AG04450 (cell line): ENCODE measurements at regions not wholly inside any gene's neighbourhood (a gene's known extent, or its start where the extent isn't known, plus 50 kb on each side); places are given as distances from the start of the nearest gene placed in this dataset.

ENCODE experiments used
- CTCF ChIA-PET: fragments of 300-600, 350-600 bp; formaldehyde crosslinking; extraction: SDS; loops from one replicate; lab custom pipeline; 2022; ENCODE audit warnings: antibody characterized with exemption, inconsistent platforms; lab: Charles Lee
- POLR2A ChIA-PET: fragments of 350-600 bp; formaldehyde crosslinking; extraction: SDS; loops from one replicate; lab custom pipeline; 2021; ENCODE audit warnings: antibody characterized with exemption, inconsistent platforms; lab: Yijun Ruan, JAX
- DNase-seq: peaks from one replicate; pipeline ENCODE4 v3.0.0-alpha.2; 2011; ENCODE audit warnings: low read depth, low spot score
- H3K27ac ChIP-seq: one replicate; pipeline ENCODE4 v1.5.1; 2012; ENCODE audit warnings: low read depth, low read length, control low read depth
- H3K27me3 ChIP-seq: one replicate; pipeline ENCODE4 v1.6.0; 2012; ENCODE audit warnings: low read length; ENCODE audit not compliant: control insufficient read depth, insufficient read depth
- H3K4me3 ChIP-seq: 2 replicates; pipeline ENCODE4 v1.5.1; 2011; ENCODE audit warnings: mild to moderate bottlenecking, low read depth, low read length, control low read depth
- H3K9me3 ChIP-seq: 2 replicates; pipeline ENCODE4 v1.5.1; 2012; ENCODE audit warnings: low read length; ENCODE audit not compliant: control insufficient read depth, insufficient read depth
- TF ChIP-seq, protein P1 (sequence below): IDR thresholded peaks from 2 replicates; pipeline ENCODE4 v1.5.1; 2011; ENCODE audit warnings: low read depth, low read length, control low read depth, inconsistent platforms

DNA sequence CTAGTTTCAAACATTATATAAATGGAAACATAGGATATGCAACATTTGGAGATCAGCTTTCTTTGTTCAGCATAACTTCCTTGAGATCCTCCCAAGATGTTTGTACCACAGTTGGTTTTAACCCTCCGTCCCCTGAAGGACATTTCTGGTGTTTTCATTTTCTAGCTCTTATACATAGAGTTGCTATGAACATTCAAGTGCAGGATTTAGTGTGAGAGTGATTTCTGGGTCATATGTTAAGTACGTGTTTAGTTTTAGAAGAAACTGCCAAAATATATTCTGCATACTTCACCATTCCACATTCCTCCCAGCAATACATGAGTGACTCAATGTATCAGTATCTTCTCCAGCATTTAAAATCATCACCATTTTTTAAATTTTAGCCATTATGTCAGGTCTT lies 588.7 kb upstream of the PFKP start:
- TF ChIP-seq, protein P1, sequence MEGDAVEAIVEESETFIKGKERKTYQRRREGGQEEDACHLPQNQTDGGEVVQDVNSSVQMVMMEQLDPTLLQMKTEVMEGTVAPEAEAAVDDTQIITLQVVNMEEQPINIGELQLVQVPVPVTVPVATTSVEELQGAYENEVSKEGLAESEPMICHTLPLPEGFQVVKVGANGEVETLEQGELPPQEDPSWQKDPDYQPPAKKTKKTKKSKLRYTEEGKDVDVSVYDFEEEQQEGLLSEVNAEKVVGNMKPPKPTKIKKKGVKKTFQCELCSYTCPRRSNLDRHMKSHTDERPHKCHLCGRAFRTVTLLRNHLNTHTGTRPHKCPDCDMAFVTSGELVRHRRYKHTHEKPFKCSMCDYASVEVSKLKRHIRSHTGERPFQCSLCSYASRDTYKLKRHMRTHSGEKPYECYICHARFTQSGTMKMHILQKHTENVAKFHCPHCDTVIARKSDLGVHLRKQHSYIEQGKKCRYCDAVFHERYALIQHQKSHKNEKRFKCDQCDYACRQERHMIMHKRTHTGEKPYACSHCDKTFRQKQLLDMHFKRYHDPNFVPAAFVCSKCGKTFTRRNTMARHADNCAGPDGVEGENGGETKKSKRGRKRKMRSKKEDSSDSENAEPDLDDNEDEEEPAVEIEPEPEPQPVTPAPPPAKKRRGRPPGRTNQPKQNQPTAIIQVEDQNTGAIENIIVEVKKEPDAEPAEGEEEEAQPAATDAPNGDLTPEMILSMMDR, result no peak
- POLR2A ChIA-PET, result no interaction called here
- no peak overlapping the region for H3K4me3 ChIP-seq
- H3K9me3 ChIP-seq, result peaks cover 37% of the 10 kb centered on the region
- H3K27ac ChIP-seq, result no peak overlapping the region
- no peaks in the 10 kb centered on the region for H3K27me3 ChIP-seq
- DNase-seq, result no peak
- CTCF ChIA-PET, result no interaction called here

DNA sequence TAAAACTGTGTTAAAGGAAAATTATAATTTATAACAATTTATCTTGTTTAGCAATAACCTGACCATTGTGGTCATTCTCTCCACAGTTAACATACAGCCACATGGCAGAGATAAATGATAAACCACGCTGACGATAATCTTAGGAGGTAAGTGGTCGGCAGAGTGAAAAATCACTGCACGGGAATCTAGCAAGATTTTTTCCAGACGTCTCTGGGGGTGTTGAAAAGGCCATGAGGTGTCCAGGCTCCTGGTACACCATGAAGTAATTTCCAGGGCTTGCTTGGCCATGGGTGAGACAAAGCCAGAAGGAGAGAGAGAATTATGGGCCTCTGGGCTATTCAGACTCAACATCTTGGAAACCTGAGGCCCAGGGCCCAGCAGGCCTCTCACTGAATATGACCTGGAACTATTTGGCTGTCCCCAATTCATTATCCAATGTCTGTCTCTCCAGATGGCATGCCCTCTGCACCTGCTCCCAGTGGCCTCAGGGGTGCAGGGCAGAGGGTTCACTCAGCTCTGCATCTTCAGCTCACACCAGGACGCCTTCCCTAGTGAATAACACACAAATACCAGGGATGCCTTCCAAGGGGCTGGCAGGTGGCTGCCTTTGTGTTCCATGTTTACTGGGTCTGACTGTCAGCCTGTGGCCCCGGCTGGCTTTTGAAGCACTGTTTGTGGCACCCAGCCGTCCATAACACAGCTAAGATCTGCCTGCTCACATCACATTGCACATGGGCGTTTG lies 590.4 kb upstream of the PFKP start:
- Histone ChIP-seq H3K9me3 (peaks cover 34% of the 10 kb centered on the region), H3K4me3 (no peak overlapping the region), H3K27ac (no peak overlapping the region), H3K27me3 (no peaks in the 10 kb centered on the region)
- POLR2A ChIA-PET, result no interaction called here
- TF ChIP-seq, protein P1, result no peak
- DNase-seq, result no peak
- CTCF ChIA-PET, result no interaction called here

DNA sequence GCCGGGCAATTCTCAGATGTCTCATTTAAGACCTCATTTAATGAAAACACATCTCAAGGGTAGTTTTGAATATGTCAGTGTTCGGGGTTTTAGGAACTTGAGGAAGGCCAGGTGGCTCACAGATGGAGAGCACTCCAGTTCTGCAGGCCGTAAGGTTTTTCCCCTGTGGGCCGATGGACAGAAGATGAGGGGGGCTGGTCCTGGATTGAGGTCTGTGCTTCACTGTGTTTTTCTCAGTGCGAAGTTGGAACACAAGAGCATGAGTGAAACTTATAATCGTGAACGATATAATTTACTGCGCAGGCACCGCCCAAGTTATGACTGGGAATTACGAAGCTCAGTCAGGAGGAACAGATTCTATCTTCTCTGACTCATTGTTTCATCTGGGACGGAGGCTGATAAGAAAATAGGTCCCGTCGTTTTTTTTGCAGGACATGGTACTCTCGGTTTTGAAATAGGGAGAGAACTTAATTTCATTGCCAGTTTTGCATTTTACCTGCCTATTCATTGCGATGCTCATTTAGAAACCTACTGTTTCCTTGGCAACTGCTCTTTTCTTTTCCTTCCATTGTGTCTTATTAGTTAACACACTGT lies 591.0 kb upstream of the PFKP start:
- ChIA-PET CTCF (no interaction called here), POLR2A (no interaction called here)
- Histone ChIP-seq H3K27ac (no peak overlapping the region), H3K27me3 (no peaks in the 10 kb centered on the region), H3K4me3 (no peak overlapping the region), H3K9me3 (peaks cover 31% of the 10 kb centered on the region)
- DNase-seq, result no peak
- TF ChIP-seq, protein P1, result no peak

DNA sequence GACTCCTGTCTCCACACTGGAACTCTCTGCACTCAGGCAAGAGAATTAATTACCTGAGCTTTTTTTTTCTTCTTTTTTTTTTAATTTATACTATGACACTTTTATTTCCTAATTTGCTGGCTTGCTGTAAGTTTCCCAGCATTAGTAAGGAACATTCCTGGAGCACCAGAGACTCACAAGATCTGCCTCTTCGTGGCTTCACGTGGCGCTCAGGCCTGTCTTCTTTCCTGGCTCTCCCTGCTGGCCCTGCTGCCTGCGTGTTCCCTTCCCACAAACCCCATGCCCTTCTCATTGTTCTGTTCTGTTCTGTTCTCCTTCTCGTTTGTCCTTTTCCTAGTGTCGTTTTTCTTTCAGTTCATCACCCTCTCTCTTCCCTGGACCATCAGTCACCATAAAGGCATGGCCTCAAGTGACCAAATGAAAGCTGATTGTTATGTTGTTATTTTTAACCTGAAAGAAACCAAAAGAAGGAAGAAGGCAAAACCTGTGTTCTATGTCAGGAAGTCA lies 591.6 kb upstream of the PFKP start:
- Histone ChIP-seq H3K4me3 (no peak overlapping the region), H3K9me3 (peaks cover 28% of the 10 kb centered on the region), H3K27me3 (no peaks in the 10 kb centered on the region), H3K27ac (no peak overlapping the region)
- CTCF ChIA-PET, result no interaction called here
- TF ChIP-seq, protein P1, result no peak
- POLR2A ChIA-PET, result no interaction called here
- no peak for DNase-seq

DNA sequence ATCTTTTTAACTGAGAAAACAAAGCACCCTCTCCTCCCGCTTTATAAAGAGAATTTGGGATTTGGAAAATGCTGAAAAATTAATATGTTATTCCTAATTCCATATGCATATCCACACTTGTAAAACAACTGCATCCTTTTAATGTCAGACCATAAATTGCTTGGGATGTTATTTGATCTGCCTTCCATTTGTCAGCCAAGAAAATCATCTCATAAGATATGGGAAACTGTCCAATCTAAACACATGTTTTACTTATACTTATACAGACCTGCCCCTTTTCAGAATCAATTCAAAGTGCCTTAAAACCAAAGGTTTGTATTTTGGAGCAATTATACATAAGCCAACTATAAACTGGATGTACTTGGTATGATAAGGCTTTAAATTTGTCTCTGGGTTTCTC lies 595.5 kb upstream of the PFKP start:
- DNase-seq, result no peak
- no peaks in the 10 kb centered on the region for H3K27me3 ChIP-seq
- POLR2A ChIA-PET, result no interaction called here
- TF ChIP-seq, protein P1, result no peak
- H3K4me3 ChIP-seq, result no peak overlapping the region
- peaks cover 36% of the 10 kb centered on the region for H3K9me3 ChIP-seq
- CTCF ChIA-PET, result no interaction called here
- H3K27ac ChIP-seq, result no peak overlapping the region
